UCSD-AML1 (cell line): ENCODE measurements at regions not wholly inside any gene's neighbourhood (a gene's known extent, or its start where the extent isn't known, plus 50 kb on each side); places are given as distances from the start of the nearest gene placed in this dataset.
"Not testable (repeated sequence)": the region's sequence is repeated elsewhere in the genome, so short reads cannot be mapped to it uniquely, and the experiment has no call there.

Source experiments
- DNase-seq: peaks from one replicate; lab custom pipeline; 2025; ENCODE audit not compliant: unreplicated experiment; lab: John Stamatoyannopoulos, UW

- no peak for DNase-seq
Measured at GRCh38 chr1:215023155-215023832, 59.2 kb upstream of the KCNK2 start.

DNA sequence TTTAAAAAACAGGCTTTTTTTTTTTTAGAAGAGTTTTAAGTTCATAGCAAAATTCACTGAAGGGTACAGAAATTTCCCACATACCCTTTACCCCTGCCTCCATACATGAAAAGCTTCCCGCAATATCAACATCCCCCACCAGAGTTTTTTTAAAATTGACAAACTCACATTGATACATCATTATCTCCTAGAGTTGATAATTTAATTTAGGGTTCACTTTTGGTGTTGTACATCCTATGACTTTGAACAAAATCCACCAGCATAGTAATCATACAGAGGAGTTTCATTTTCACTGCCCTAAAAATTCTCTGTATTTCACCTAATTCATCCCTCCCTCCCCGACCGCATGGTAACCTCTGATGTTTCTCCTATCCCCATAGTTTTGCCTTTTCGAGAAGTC is 53.6 kb upstream of the KCNK2 start:
- no peak for DNase-seq

GRCh38 chr1:215030581-215030980 is 52.0 kb upstream of the KCNK2 start:
- not testable (repeated sequence) for DNase-seq

GRCh38 chr1:215031392-215031791 is 51.1 kb upstream of the KCNK2 start:
- no peak for DNase-seq
